ENCODE measurements at regions not wholly inside any gene's neighbourhood (a gene's known extent, or its start where the extent isn't known, plus 50 kb on each side); places are given as distances from the start of the nearest gene placed in this dataset.

DNA sequence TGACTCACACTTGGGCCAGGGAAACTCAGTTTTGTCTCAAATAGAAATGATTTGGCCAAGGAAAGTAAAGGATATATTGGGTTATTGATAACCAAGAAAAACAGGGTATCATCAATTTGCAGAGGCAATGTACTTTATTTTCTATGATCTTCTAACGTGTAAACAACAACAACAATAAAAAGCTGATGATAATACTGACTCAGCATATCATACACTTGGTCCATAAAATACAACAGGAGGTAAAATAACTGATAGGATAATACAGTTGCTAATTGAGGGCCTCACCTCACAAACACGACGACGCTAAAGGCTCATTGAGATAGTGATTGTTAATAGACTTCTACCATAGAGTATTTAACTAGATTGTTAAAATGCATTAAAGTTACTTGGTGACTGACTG is 774.0 kb upstream of the NOVA1 start:
- Histone ChIP-seq H3K4me1 (ENCODE audit: control insufficient read depth, insufficient read depth, low read length) (no peaks in the 10 kb centered on the region), H3K4me3 (ENCODE audit: low read depth, low read length) (no peak overlapping the region), H3K27ac (ENCODE audit: low read depth, low read length) (no peak overlapping the region), H3K9me3 (ENCODE audit: control insufficient read depth, insufficient read depth, low read length) (peaks cover 5% of the 10 kb centered on the region), H3K36me3 (ENCODE audit: control insufficient read depth, insufficient read depth, low read length) (no peaks in the 10 kb centered on the region), H3K27me3 (ENCODE audit: control insufficient read depth, insufficient read depth, low read length) (no peaks in the 10 kb centered on the region)
- WGBS (ENCODE audit: insufficient coverage): no CpG with 5 or more reads among the region's 4 CpGs
- DNase-seq (ENCODE audit: low read depth in 4 of 6, low spot score in 6 of 6): no peak

DNA sequence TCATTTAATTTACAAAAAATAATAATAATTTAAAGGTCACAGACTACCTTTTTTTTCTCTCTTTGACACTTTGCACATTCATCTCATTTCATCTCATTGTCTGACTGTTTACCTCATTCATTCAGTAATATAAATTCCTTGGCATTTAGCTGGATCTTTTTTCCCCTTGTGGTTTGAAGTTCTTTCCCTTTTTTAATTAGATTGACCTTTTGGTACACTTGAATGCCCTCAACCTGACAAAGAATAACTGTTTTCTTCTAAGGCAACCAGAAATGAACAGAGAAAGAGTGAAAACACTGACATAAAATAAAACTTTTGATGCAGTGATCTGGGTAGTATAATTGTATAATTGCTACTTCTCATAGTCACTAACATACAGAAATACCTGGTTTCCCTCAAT is 774.9 kb upstream of the NOVA1 start:
- Histone ChIP-seq H3K4me3 (ENCODE audit: low read depth, low read length) (no peak overlapping the region), H3K4me1 (ENCODE audit: control insufficient read depth, insufficient read depth, low read length) (no peaks in the 10 kb centered on the region), H3K27ac (ENCODE audit: low read depth, low read length) (no peak overlapping the region)

DNA sequence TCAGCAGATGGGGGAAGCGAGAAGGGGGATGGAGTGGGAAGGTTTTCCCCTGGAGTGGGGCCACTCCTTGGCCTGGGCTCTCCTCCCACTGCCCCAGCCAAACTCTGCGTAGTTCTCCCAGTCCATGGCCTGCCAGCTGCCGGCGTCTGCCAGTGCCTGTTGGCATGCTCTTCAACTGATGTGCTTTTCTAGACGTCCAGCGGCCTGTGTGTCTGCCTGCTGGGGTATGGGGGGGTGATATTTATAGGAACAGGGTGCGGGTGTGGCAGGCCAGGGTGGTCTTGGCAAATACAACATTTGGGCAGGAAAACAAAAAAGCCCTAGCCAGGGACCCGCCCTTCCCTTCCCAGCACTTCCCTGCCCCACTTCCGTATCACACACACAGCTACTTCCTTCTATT is 786.3 kb upstream of the NOVA1 start:
- Histone ChIP-seq H3K4me3 (ENCODE audit: low read depth, low read length) (no peak overlapping the region), H3K9me3 (ENCODE audit: control insufficient read depth, insufficient read depth, low read length) (no peaks in the 10 kb centered on the region), H3K36me3 (ENCODE audit: control insufficient read depth, insufficient read depth, low read length) (no peaks in the 10 kb centered on the region), H3K27me3 (ENCODE audit: control insufficient read depth, insufficient read depth, low read length) (no peaks in the 10 kb centered on the region), H3K4me1 (ENCODE audit: control insufficient read depth, insufficient read depth, low read length) (no peaks in the 10 kb centered on the region), H3K27ac (ENCODE audit: low read depth, low read length) (no peak overlapping the region)
- 93% methylated on average over 4 of the region's 9 CpGs for WGBS (ENCODE audit: insufficient coverage)
- DNase-seq (ENCODE audit: low read depth in 4 of 6, low spot score in 6 of 6): no peak

More for the DNA sequence above, 774.9 kb upstream of the NOVA1 start:
- peaks cover 5% of the 10 kb centered on the region for H3K9me3 ChIP-seq (ENCODE audit: control insufficient read depth, insufficient read depth, low read length)
- no peak for DNase-seq (ENCODE audit: low read depth in 4 of 6, low spot score in 6 of 6)
- no peaks in the 10 kb centered on the region for H3K27me3 ChIP-seq (ENCODE audit: control insufficient read depth, insufficient read depth, low read length)
- no peaks in the 10 kb centered on the region for H3K36me3 ChIP-seq (ENCODE audit: control insufficient read depth, insufficient read depth, low read length)

DNA sequence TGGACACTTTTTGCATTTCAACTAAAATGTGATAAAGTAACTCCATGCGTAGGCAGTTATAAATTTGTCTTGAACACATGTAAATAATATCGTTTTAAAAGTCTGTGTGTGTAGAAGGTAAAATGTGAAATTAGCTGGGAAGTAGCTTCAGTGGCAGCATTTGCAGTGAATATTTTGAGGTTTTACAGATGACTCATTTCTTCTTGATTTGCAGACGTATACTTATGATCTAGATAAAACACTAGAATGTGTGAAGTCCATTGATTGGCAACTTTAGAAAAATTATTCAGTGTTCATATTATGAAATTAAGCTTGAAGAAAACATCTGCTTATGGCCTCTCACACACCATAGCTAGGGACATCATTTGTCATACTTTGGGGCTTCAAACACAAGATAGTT is 788.6 kb upstream of the NOVA1 start:
- Histone ChIP-seq H3K4me1 (ENCODE audit: control insufficient read depth, insufficient read depth, low read length) (no peaks in the 10 kb centered on the region), H3K9me3 (ENCODE audit: control insufficient read depth, insufficient read depth, low read length) (no peaks in the 10 kb centered on the region), H3K27ac (ENCODE audit: low read depth, low read length) (no peak overlapping the region), H3K4me3 (ENCODE audit: low read depth, low read length) (no peak overlapping the region), H3K36me3 (ENCODE audit: control insufficient read depth, insufficient read depth, low read length) (no peaks in the 10 kb centered on the region), H3K27me3 (ENCODE audit: control insufficient read depth, insufficient read depth, low read length) (no peaks in the 10 kb centered on the region)
- WGBS (ENCODE audit: insufficient coverage): 100% methylated on average over 2 of the region's 3 CpGs
- no peak for DNase-seq (ENCODE audit: low read depth in 4 of 6, low spot score in 6 of 6)

DNA sequence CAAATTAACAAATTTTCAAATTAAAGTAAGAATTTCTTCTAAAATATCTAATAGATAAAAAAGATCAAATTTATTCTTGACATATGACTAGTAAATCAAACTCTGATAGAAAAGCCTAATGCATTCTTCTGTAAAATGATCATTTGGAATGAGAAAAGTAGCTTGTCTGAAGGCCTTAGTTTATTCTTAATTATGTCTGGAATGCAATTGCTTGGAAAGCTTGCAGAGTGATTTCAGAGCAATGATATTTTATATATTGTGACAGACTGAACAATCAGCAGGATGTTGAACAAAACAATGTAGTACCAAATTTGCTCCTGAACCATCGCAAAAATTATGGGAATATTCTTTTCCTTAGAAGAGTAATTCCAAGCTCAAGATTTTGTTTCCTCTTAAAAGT is 789.6 kb upstream of the NOVA1 start:
- no CpG with 5 or more reads among the region's 1 CpG for WGBS (ENCODE audit: insufficient coverage)
- Histone ChIP-seq H3K4me1 (ENCODE audit: control insufficient read depth, insufficient read depth, low read length) (no peaks in the 10 kb centered on the region), H3K27ac (ENCODE audit: low read depth, low read length) (no peak overlapping the region), H3K36me3 (ENCODE audit: control insufficient read depth, insufficient read depth, low read length) (no peaks in the 10 kb centered on the region), H3K9me3 (ENCODE audit: control insufficient read depth, insufficient read depth, low read length) (no peaks in the 10 kb centered on the region), H3K4me3 (ENCODE audit: low read depth, low read length) (no peak overlapping the region), H3K27me3 (ENCODE audit: control insufficient read depth, insufficient read depth, low read length) (no peaks in the 10 kb centered on the region)
- no peak for DNase-seq (ENCODE audit: low read depth in 4 of 6, low spot score in 6 of 6)

GRCh38 chr14:27389402-27389801 is 791.6 kb upstream of the NOVA1 start:
- no peaks in the 10 kb centered on the region for H3K4me1 ChIP-seq (ENCODE audit: control insufficient read depth, insufficient read depth, low read length)
- H3K4me3 ChIP-seq (ENCODE audit: low read depth, low read length): no peak overlapping the region
- no peak overlapping the region for H3K27ac ChIP-seq (ENCODE audit: low read depth, low read length)
- WGBS (ENCODE audit: insufficient coverage): no CpG with 5 or more reads among the region's 2 CpGs
- no peaks in the 10 kb centered on the region for H3K9me3 ChIP-seq (ENCODE audit: control insufficient read depth, insufficient read depth, low read length)
- no peaks in the 10 kb centered on the region for H3K27me3 ChIP-seq (ENCODE audit: control insufficient read depth, insufficient read depth, low read length)
- H3K36me3 ChIP-seq (ENCODE audit: control insufficient read depth, insufficient read depth, low read length): no peaks in the 10 kb centered on the region
- DNase-seq (ENCODE audit: low read depth in 4 of 6, low spot score in 6 of 6): no peak

DNA sequence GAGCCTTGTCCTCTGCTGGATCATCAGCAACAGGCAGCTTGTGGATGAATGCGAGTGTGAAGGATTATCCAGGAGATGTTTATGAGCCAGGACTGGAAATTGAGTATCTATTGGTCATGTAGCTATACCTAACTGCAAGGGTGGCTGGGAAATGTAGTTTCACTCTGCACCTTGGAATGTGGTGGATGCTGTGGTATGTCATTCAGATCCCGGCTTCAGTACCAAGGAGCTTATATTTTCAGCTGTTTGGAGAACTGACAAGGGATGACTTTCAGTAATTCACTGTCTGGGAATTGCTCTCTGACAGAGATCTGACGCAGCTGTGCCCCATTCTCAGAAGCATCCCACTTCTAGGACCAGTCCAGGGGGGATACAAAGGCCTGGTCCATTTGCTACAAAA is 792.3 kb upstream of the NOVA1 start:
- H3K4me3 ChIP-seq (ENCODE audit: low read depth, low read length): no peak overlapping the region
- no peak for DNase-seq (ENCODE audit: low read depth in 4 of 6, low spot score in 6 of 6)
- no peaks in the 10 kb centered on the region for H3K27me3 ChIP-seq (ENCODE audit: control insufficient read depth, insufficient read depth, low read length)
- no peaks in the 10 kb centered on the region for H3K4me1 ChIP-seq (ENCODE audit: control insufficient read depth, insufficient read depth, low read length)
- H3K27ac ChIP-seq (ENCODE audit: low read depth, low read length): no peak overlapping the region
- WGBS (ENCODE audit: insufficient coverage): 95% methylated on average over 3 of the region's 3 CpGs
- no peaks in the 10 kb centered on the region for H3K36me3 ChIP-seq (ENCODE audit: control insufficient read depth, insufficient read depth, low read length)
- no peaks in the 10 kb centered on the region for H3K9me3 ChIP-seq (ENCODE audit: control insufficient read depth, insufficient read depth, low read length)

GRCh38 chr14:27391331-27391730 is 793.5 kb upstream of the NOVA1 start:
- H3K36me3 ChIP-seq (ENCODE audit: control insufficient read depth, insufficient read depth, low read length): no peaks in the 10 kb centered on the region
- DNase-seq (ENCODE audit: low read depth in 4 of 6, low spot score in 6 of 6): no peak
- no peaks in the 10 kb centered on the region for H3K27me3 ChIP-seq (ENCODE audit: control insufficient read depth, insufficient read depth, low read length)
- 89% methylated on average over 1 of the region's 4 CpGs for WGBS (ENCODE audit: insufficient coverage)
- H3K4me3 ChIP-seq (ENCODE audit: low read depth, low read length): no peak overlapping the region
- H3K9me3 ChIP-seq (ENCODE audit: control insufficient read depth, insufficient read depth, low read length): no peaks in the 10 kb centered on the region
- H3K4me1 ChIP-seq (ENCODE audit: control insufficient read depth, insufficient read depth, low read length): no peaks in the 10 kb centered on the region
- no peak overlapping the region for H3K27ac ChIP-seq (ENCODE audit: low read depth, low read length)

DNA sequence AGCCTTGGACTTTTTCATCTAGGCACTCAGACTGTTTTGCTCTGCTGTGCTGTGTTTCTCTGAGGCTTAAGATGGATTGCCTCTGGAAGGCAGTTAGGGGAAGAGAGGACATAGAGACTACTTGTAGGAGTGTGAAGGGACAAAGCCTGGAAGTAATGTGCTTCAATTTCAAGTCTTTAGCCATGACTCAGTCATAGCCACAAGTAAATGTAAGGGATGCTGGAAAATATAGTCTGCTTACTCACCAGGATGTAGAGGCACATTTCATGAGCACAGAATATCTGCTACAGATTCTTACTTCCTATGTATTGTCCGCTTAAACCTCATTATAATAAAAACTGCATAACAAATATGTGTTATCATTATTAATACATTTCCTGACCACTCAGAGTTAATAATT is 794.3 kb upstream of the NOVA1 start:
- Histone ChIP-seq H3K4me3 (ENCODE audit: low read depth, low read length) (no peak overlapping the region), H3K9me3 (ENCODE audit: control insufficient read depth, insufficient read depth, low read length) (no peaks in the 10 kb centered on the region), H3K4me1 (ENCODE audit: control insufficient read depth, insufficient read depth, low read length) (no peaks in the 10 kb centered on the region), H3K36me3 (ENCODE audit: control insufficient read depth, insufficient read depth, low read length) (no peaks in the 10 kb centered on the region), H3K27me3 (ENCODE audit: control insufficient read depth, insufficient read depth, low read length) (no peaks in the 10 kb centered on the region), H3K27ac (ENCODE audit: low read depth, low read length) (no peak overlapping the region)
- DNase-seq (ENCODE audit: low read depth in 4 of 6, low spot score in 6 of 6): no peak
- WGBS (ENCODE audit: insufficient coverage): no CpG with 5 or more reads among the region's 1 CpG

DNA sequence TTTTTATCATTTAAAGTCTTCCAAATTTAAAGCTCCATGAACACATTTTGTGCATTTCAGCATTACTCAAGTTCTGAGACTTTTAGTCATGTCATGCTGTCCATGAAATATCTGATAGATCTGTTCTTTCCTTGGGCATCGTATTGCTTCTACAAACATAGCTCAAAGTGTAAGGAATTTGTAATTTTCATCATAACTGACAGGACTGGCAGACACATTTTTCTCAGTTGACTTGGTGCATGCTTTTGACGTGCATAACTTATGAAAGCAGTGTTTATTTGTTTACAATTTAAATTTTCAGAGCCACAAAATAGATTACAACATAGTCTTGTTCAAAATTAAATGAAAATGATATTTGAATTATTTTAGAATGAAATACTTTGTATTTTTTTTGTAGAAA is 812.1 kb upstream of the NOVA1 start:
- Histone ChIP-seq H3K36me3 (ENCODE audit: control insufficient read depth, insufficient read depth, low read length) (no peaks in the 10 kb centered on the region), H3K4me1 (ENCODE audit: control insufficient read depth, insufficient read depth, low read length) (no peaks in the 10 kb centered on the region), H3K9me3 (ENCODE audit: control insufficient read depth, insufficient read depth, low read length) (no peaks in the 10 kb centered on the region), H3K27ac (ENCODE audit: low read depth, low read length) (no peak overlapping the region), H3K4me3 (ENCODE audit: low read depth, low read length) (no peak overlapping the region), H3K27me3 (ENCODE audit: control insufficient read depth, insufficient read depth, low read length) (no peaks in the 10 kb centered on the region)
- no CpG with 5 or more reads among the region's 2 CpGs for WGBS (ENCODE audit: insufficient coverage)
- DNase-seq (ENCODE audit: low read depth in 4 of 6, low spot score in 6 of 6): no peak

Measured in spinal cord (tissue), 9 donors.